SU-DHL-6 (cell line): ENCODE measurements at regions not wholly inside any gene's neighbourhood (a gene's known extent, or its start where the extent isn't known, plus 50 kb on each side); places are given as distances from the start of the nearest gene placed in this dataset.

Experiments used
- H2AFZ ChIP-seq: fragments of 200-600 bp; sonication (generic); 2 replicates; pipeline ENCODE4 v1.6.1; 2014; ENCODE audit warnings: low read depth, mild to moderate bottlenecking, moderate library complexity, mixed read lengths, antibody characterized with exemption, low read length; ENCODE audit not compliant: severe bottlenecking
- H3F3A ChIP-seq: fragments of 200-600 bp; shearing (Covaris generic); 2 replicates; pipeline ENCODE4 v1.6.0; 2016; ENCODE audit warnings: antibody characterized with exemption, mild to moderate bottlenecking; ENCODE audit not compliant: insufficient read depth
- H3K27ac ChIP-seq: fragments of 200-600 bp; sonication (generic); 2 replicates; pipeline ENCODE4 v1.5.1; 2016; ENCODE audit warnings: low read depth, mild to moderate bottlenecking, low read length, moderate library complexity, mixed read lengths
- H3K27me3 ChIP-seq: fragments of 200-600 bp; sonication (generic), shearing (Covaris generic); 2 replicates; pipeline ENCODE4 v1.6.0; 2014; ENCODE audit warnings: mild to moderate bottlenecking, low read length
- H3K36me3 ChIP-seq: fragments of 200-600 bp; sonication (generic); 2 replicates; pipeline ENCODE4 v1.6.1; 2014; ENCODE audit warnings: mild to moderate bottlenecking, low read length, mixed read lengths
- H3K4me2 ChIP-seq: fragments of 300-600, 200-600 bp; shearing (Covaris generic), sonication (generic); 2 replicates; pipeline ENCODE4 v1.6.0; 2014; ENCODE audit warnings: low read length, low read depth, mild to moderate bottlenecking; ENCODE audit not compliant: poor library complexity, severe bottlenecking
- H3K4me3 ChIP-seq: fragments of 200-600 bp; sonication (generic); 2 replicates; pipeline ENCODE4 v1.5.1; 2014; ENCODE audit warnings: antibody characterized with exemption, low read length, mild to moderate bottlenecking, mixed read lengths; ENCODE audit not compliant: insufficient read depth, poor library complexity, severe bottlenecking
- H3K79me2 ChIP-seq: fragments of 200-600 bp; sonication (generic); 2 replicates; pipeline ENCODE4 v1.6.1; 2014; ENCODE audit warnings: mild to moderate bottlenecking, low read length, moderate library complexity; ENCODE audit not compliant: insufficient read depth
- H3K9ac ChIP-seq: fragments of 200-600 bp; sonication (generic); 2 replicates; pipeline ENCODE4 v1.7.0; 2014; ENCODE audit warnings: mild to moderate bottlenecking, low read length
- H3K9me2 ChIP-seq: fragments of 200-600 bp; sonication (generic); replicated peaks from 2 replicates; pipeline ENCODE4 v1.6.1; 2014; ENCODE audit warnings: low read length; ENCODE audit not compliant: insufficient read depth
- H3K9me3 ChIP-seq: fragments of 200-600 bp; sonication (generic); 2 replicates; pipeline ENCODE4 v1.6.1; 2014; ENCODE audit warnings: low read length, mixed read lengths; ENCODE audit not compliant: insufficient read depth
- H4K20me1 ChIP-seq: fragments of 200-600 bp; sonication (generic); 2 replicates; pipeline ENCODE4 v1.6.1; 2014; ENCODE audit warnings: low read depth, mild to moderate bottlenecking, antibody characterized with exemption, low read length, moderate library complexity, mixed read lengths
- CTCF ChIP-seq: fragments of 200-600 bp; sonication (generic); IDR thresholded peaks from one replicate; pipeline ENCODE4 v1.5.1; 2017; ENCODE audit warnings: antibody characterized with exemption, mild to moderate bottlenecking, low read length, moderate library complexity; ENCODE audit not compliant: insufficient read depth, poor library complexity, severe bottlenecking
- EZH2phosphoT487 ChIP-seq: fragments of 200-600 bp; sonication (generic), shearing (Covaris generic); conservative IDR thresholded peaks from 2 replicates; pipeline ENCODE4 v1.6.1; 2018; ENCODE audit warnings: mild to moderate bottlenecking, antibody characterized with exemption, low read length, moderate library complexity, mixed read lengths

DNA sequence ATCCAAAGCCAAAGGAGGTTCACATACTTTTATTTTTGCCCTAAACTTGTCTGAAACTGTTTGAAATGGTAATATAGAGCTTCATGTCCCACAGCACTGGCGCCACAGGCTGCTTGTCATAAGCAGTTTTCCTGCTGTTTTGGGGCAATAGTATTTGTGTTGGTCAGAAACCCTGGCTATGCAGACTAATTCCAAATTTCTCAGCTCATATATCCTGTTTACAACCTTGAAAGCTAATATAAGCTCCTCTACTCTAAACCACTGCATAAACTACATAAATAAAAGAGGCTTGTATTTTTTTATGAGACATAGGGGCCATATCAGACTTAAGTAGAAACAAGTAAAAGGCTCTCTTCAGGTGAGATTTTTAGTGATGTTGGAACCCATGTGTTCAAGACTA is 736.8 kb upstream of the ID2 start:
- Histone ChIP-seq H3K27ac (no peak overlapping the region), H3K9me2 (no peaks in the 10 kb centered on the region), H2AFZ (no peak overlapping the region), H3K27me3 (no peaks in the 10 kb centered on the region), H3K4me3 (no peak overlapping the region), H3K4me2 (no peak overlapping the region), H3F3A (no peaks in the 10 kb centered on the region), H3K36me3 (no peaks in the 10 kb centered on the region), H4K20me1 (no peaks in the 10 kb centered on the region), H3K79me2 (no peaks in the 10 kb centered on the region), H3K9me3 (no peaks in the 10 kb centered on the region), H3K9ac (no peak overlapping the region)
- TF ChIP-seq EZH2phosphoT487 (no peak), CTCF (no peak)

DNA sequence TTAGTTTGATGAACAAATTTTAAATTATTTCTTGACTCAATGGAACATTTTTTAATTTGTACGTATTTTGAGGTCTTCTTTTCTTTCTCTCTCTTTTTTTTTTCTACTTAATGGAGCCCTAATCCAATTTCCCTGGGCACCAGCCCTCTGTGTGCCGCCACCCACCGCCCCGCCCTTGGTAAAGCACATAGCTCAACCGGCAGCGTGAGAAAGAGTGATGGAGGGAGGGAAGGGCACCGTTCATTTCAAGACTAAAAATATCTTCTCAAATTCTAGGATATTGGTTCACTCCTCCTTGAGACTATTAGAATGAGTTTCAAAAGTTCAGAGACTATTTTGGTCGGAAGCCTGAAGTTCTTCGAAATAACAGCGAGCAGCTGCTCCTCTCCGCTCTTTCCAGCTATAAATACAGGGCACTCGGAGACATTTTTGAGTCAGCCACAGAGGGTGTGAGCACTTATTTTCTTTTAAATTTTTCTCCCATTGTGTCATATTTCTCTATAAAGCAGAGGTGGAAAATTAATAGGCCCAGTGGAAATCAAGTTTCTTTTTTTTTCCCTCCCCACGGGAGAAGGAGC is 731.7 kb upstream of the ID2 start:
- Histone ChIP-seq H3K79me2 (no peaks in the 10 kb centered on the region), H4K20me1 (no peaks in the 10 kb centered on the region), H3K4me2 (no peak overlapping the region), H3K9ac (no peak overlapping the region), H3K27ac (no peak overlapping the region), H3K27me3 (no peaks in the 10 kb centered on the region), H3F3A (no peaks in the 10 kb centered on the region), H3K9me2 (no peaks in the 10 kb centered on the region), H3K36me3 (no peaks in the 10 kb centered on the region), H3K4me3 (no peak overlapping the region), H2AFZ (no peak overlapping the region), H3K9me3 (no peaks in the 10 kb centered on the region)
- TF ChIP-seq EZH2phosphoT487 (no peak), CTCF (no peak)

DNA sequence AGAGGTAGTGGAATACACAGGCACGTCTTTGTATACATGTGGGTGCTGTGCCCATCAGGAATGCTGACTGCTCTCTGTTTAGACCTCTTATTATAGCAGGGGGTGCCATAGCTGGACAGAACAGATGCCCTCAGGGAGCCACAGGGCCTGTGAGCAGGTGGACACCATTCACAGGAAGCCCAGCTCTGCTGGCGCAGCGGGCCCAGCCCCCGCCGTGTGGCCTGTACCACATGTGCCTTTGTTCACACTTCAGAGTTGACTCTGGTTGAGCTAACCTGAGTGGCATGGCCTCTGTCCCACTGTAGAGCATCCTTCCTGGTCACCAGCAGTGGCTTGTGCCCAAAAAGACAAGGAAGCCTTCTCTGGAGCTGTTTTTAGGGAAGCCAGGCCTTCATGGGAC is 730.9 kb upstream of the ID2 start:
- no peaks in the 10 kb centered on the region for H3K79me2 ChIP-seq
- H3K4me2 ChIP-seq: no peak overlapping the region
- H3K9me3 ChIP-seq: no peaks in the 10 kb centered on the region
- H4K20me1 ChIP-seq: no peaks in the 10 kb centered on the region
- H3F3A ChIP-seq: no peaks in the 10 kb centered on the region
- H3K9ac ChIP-seq: no peak overlapping the region
- H3K4me3 ChIP-seq: no peak overlapping the region
- H3K27ac ChIP-seq: no peak overlapping the region
- TF ChIP-seq EZH2phosphoT487 (no peak), CTCF (no peak)
- no peaks in the 10 kb centered on the region for H3K36me3 ChIP-seq
- no peak overlapping the region for H2AFZ ChIP-seq
- no peaks in the 10 kb centered on the region for H3K27me3 ChIP-seq
- H3K9me2 ChIP-seq: no peaks in the 10 kb centered on the region
